H1 (cell line): ENCODE measurements at regions not wholly inside any gene's neighbourhood (a gene's known extent, or its start where the extent isn't known, plus 50 kb on each side); places are given as distances from the start of the nearest gene placed in this dataset.

ENCODE experiments used
- CTCF ChIA-PET: fragments of 300-600 bp; sonication (Branson Sonifier 250); formaldehyde crosslinking; loops from one replicate; lab custom pipeline; 2021; ENCODE audit not compliant: partially characterized antibody; lab: Charles Lee
- POLR2A ChIA-PET: fragments of 300-600 bp; sonication (Branson Sonifier 250); formaldehyde crosslinking; loops from one replicate; lab custom pipeline; 2021; ENCODE audit warnings: inconsistent platforms; ENCODE audit not compliant: partially characterized antibody; lab: Charles Lee
- DNase-seq, 2 experiments: peaks; one replicate each; pipeline versions ENCODE4 v3.0.0 to v3.0.0-alpha.2; 2010 to 2022; ENCODE audit warnings: low spot score in 2 of 2, low read depth in 1 of 2, mixed read lengths in 1 of 2
- FAIRE-seq: peaks from 2 replicates; lab custom pipeline; 2011; peaks lifted over from hg19 to GRCh38; lab: Jason Lieb, UNC
- H2AFZ ChIP-seq: 2 replicates; pipeline ENCODE4 v1.8.1; 2012; ENCODE audit warnings: low read length, inconsistent platforms
- H2AK5ac ChIP-seq: 2 replicates; pipeline ENCODE4 v1.6.1; 2013; ENCODE audit warnings: low read depth, low read length
- H2BK120ac ChIP-seq: replicated peaks from 2 replicates; pipeline ENCODE3; 2013; ENCODE audit warnings: low read depth, low read length, inconsistent platforms
- H2BK12ac ChIP-seq: 2 replicates; pipeline ENCODE4 v1.6.1; 2013; ENCODE audit warnings: low read depth, low read length
- H2BK15ac ChIP-seq: 2 replicates; pipeline ENCODE4 v1.6.1; 2013; ENCODE audit warnings: low read length
- H2BK20ac ChIP-seq: 2 replicates; pipeline ENCODE4 v1.6.1; 2013; ENCODE audit warnings: low read length
- H2BK5ac ChIP-seq: 2 replicates; pipeline ENCODE4 v1.6.1; 2013; ENCODE audit warnings: low read depth, low read length
- H3K14ac ChIP-seq: 2 replicates; pipeline ENCODE4 v1.6.1; 2013; ENCODE audit warnings: inconsistent platforms; ENCODE audit not compliant: insufficient read length
- H3K18ac ChIP-seq: 2 replicates; pipeline ENCODE4 v1.6.1; 2013; ENCODE audit warnings: low read length; ENCODE audit errors: extremely low read depth
- H3K23ac ChIP-seq: 2 replicates; pipeline ENCODE4 v1.6.1; 2013; ENCODE audit warnings: inconsistent platforms; ENCODE audit not compliant: insufficient read length
- H3K23me2 ChIP-seq: 2 replicates; pipeline ENCODE4 v1.6.1; 2013; ENCODE audit warnings: low read depth, low read length
- H3K27ac ChIP-seq: 2 replicates; pipeline ENCODE4 v1.6.1; 2011; ENCODE audit warnings: low read depth, low read length, inconsistent platforms
- H3K27me3 ChIP-seq, 4 experiments: replicated peaks in 1 of 4; 1 replicate in 1 of 4; 2 replicates in 3 of 4; pipeline versions ENCODE4 v1.6.1 to v1.8.1; 2011 to 2013; ENCODE audit warnings: low read length in 3 of 4, mild to moderate bottlenecking in 3 of 4, inconsistent platforms in 2 of 4, mixed read lengths in 2 of 4, moderate library complexity in 1 of 4; ENCODE audit not compliant: control insufficient read depth in 3 of 4, insufficient read depth in 3 of 4; ENCODE audit errors: extremely low read depth in 1 of 4
- H3K36me3 ChIP-seq, 4 experiments: 2 replicates each; pipeline versions ENCODE4 v1.6.1 to v1.8.1; 2011 to 2013; ENCODE audit warnings: mild to moderate bottlenecking in 4 of 4, low read length in 3 of 4, moderate library complexity in 2 of 4, control low read depth in 1 of 4, inconsistent platforms in 1 of 4; ENCODE audit not compliant: insufficient read depth in 4 of 4, control insufficient read depth in 2 of 4
- H3K4ac ChIP-seq: replicated peaks from 2 replicates; pipeline ENCODE3; 2013; ENCODE audit warnings: low read length, low read depth, mixed read lengths, inconsistent platforms; ENCODE audit not compliant: insufficient read length
- H3K4me1 ChIP-seq, 4 experiments: replicated peaks in 1 of 4; 1 replicate in 1 of 4; 2 replicates in 3 of 4; pipeline versions ENCODE4 v1.6.1 to v1.8.1; 2011 to 2013; ENCODE audit warnings: low read length in 3 of 4, inconsistent platforms in 2 of 4, mixed read lengths in 1 of 4; ENCODE audit not compliant: insufficient read depth in 4 of 4, control insufficient read depth in 3 of 4
- H3K4me2 ChIP-seq, 2 experiments: 2 replicates each; pipeline versions ENCODE4 v1.6.1 to v1.8.1; 2011 to 2013; ENCODE audit warnings: low read depth in 2 of 2, low read length in 2 of 2, control low read depth in 1 of 2, inconsistent platforms in 1 of 2, mild to moderate bottlenecking in 1 of 2; ENCODE audit not compliant: insufficient read depth in 1 of 2
- H3K4me3 ChIP-seq, 4 experiments: fragments of 200-600, 300-600 bp in 1 of 4; sonication (generic), shearing (Covaris generic), sonication (Bioruptor Twin) in 1 of 4; 2 replicates each; pipeline versions ENCODE4 v1.5.1 to v1.8.1; 2011 to 2016; ENCODE audit warnings: low read length in 4 of 4, low read depth in 3 of 4, control low read depth in 2 of 4, inconsistent platforms in 2 of 4, mild to moderate bottlenecking in 2 of 4, mixed read lengths in 1 of 4, moderate library complexity in 1 of 4; ENCODE audit not compliant: insufficient read depth in 2 of 4; ENCODE audit errors: extremely low read depth in 1 of 4
- H3K56ac ChIP-seq: replicated peaks from 2 replicates; pipeline ENCODE3; 2013; ENCODE audit warnings: low read depth, mild to moderate bottlenecking, mixed read lengths, low read length, inconsistent platforms; ENCODE audit not compliant: insufficient read length
- H3K79me1 ChIP-seq: 2 replicates; pipeline ENCODE4 v1.6.1; 2013; ENCODE audit warnings: low read depth, low read length, control low read depth
- H3K79me2 ChIP-seq, 2 experiments: 2 replicates each; pipeline versions ENCODE4 v1.6.1 to v1.8.1; 2012 to 2013; ENCODE audit warnings: low read length in 2 of 2, mild to moderate bottlenecking in 2 of 2, inconsistent platforms in 1 of 2; ENCODE audit not compliant: insufficient read depth in 2 of 2, control insufficient read depth in 1 of 2
- H3K9ac ChIP-seq, 4 experiments: replicated peaks in 1 of 4; 1 replicate in 1 of 4; 2 replicates in 3 of 4; pipeline versions ENCODE4 v1.6.1 to v1.8.1; 2011 to 2013; ENCODE audit warnings: low read depth in 3 of 4, low read length in 3 of 4, control low read depth in 2 of 4, mild to moderate bottlenecking in 2 of 4, moderate library complexity in 2 of 4, inconsistent platforms in 1 of 4; ENCODE audit errors: extremely low read depth in 1 of 4
- H3K9me3 ChIP-seq, 2 experiments: 2 replicates each; pipeline versions ENCODE4 v1.6.1 to v1.8.1; 2012 to 2013; ENCODE audit warnings: mild to moderate bottlenecking in 2 of 2, moderate library complexity in 2 of 2, control low read depth in 1 of 2, inconsistent platforms in 1 of 2, low read depth in 1 of 2, low read length in 1 of 2, mixed read lengths in 1 of 2; ENCODE audit not compliant: insufficient read depth in 2 of 2
- H4K20me1 ChIP-seq, 2 experiments: replicated peaks in 1 of 2; 2 replicates each; pipeline versions ENCODE3 to v1.8.1; 2011 to 2013; ENCODE audit warnings: inconsistent platforms in 2 of 2, low read length in 2 of 2, mild to moderate bottlenecking in 1 of 2; ENCODE audit not compliant: insufficient read depth in 2 of 2, control insufficient read depth in 1 of 2
- H4K5ac ChIP-seq: 2 replicates; pipeline ENCODE4 v1.6.1; 2013; ENCODE audit warnings: low read length, low read depth, mixed read lengths, inconsistent platforms; ENCODE audit not compliant: insufficient read length
- H4K8ac ChIP-seq: 2 replicates; pipeline ENCODE4 v1.8.0; 2013; ENCODE audit warnings: mild to moderate bottlenecking, moderate library complexity, low read length, inconsistent platforms; ENCODE audit not compliant: insufficient read depth; ENCODE audit errors: extremely low read depth
- H4K91ac ChIP-seq: replicated peaks from 2 replicates; pipeline ENCODE3; 2013; ENCODE audit warnings: low read length, mixed read lengths, inconsistent platforms; ENCODE audit not compliant: insufficient read length
- ATF2 ChIP-seq: IDR thresholded peaks from 2 replicates; pipeline ENCODE4 v1.6.1; 2012; ENCODE audit warnings: low read length, inconsistent platforms
- CTBP2 ChIP-seq: IDR thresholded peaks from 2 replicates; pipeline ENCODE4 v1.7.0; 2011; ENCODE audit warnings: borderline replicate concordance, mild to moderate bottlenecking, moderate library complexity, mixed read lengths, low read length; ENCODE audit not compliant: insufficient read depth, insufficient read length
- HDAC2 ChIP-seq, 2 experiments: fragments of 300-600 bp in 1 of 2; sonication (generic) in 1 of 2; IDR thresholded peaks; 2 replicates each; pipeline ENCODE4 v1.6.1; 2011 to 2012; ENCODE audit warnings: low read depth in 2 of 2, low read length in 2 of 2, mild to moderate bottlenecking in 2 of 2, moderate library complexity in 2 of 2, borderline replicate concordance in 1 of 2, inconsistent platforms in 1 of 2
- KDM4A ChIP-seq: IDR thresholded peaks from one replicate; pipeline ENCODE4 v1.7.1; 2012; ENCODE audit warnings: low read depth, mild to moderate bottlenecking, moderate library complexity, low read length, inconsistent platforms; ENCODE audit not compliant: severe bottlenecking
- MAX ChIP-seq: IDR thresholded peaks from 2 replicates; pipeline ENCODE4 v1.6.1; 2012; ENCODE audit warnings: inconsistent platforms
- POU5F1 ChIP-seq: IDR thresholded peaks from 2 replicates; pipeline ENCODE4 v1.6.1; 2011; ENCODE audit warnings: low read depth, mild to moderate bottlenecking, low read length, moderate library complexity
- SP4 ChIP-seq: IDR thresholded peaks from 2 replicates; pipeline ENCODE4 v1.6.1; 2012; ENCODE audit warnings: low read length, inconsistent platforms
- SRF ChIP-seq: IDR thresholded peaks from 2 replicates; pipeline ENCODE4 v1.6.1; 2011; ENCODE audit warnings: mild to moderate bottlenecking, low read depth, low read length, moderate library complexity
- TAF1 ChIP-seq: IDR thresholded peaks from 2 replicates; pipeline ENCODE4 v1.6.1; 2011; ENCODE audit warnings: mild to moderate bottlenecking, low read depth, low read length
- USF2 ChIP-seq: IDR thresholded peaks from 2 replicates; pipeline ENCODE4 v1.6.1; 2011; ENCODE audit warnings: low read length, improper control_type of control experiment
- YY1 ChIP-seq: IDR thresholded peaks from 2 replicates; pipeline ENCODE4 v1.6.1; 2011; ENCODE audit warnings: low read depth, mild to moderate bottlenecking, low read length
- ZNF274 ChIP-seq: IDR thresholded peaks from 2 replicates; pipeline ENCODE4 v1.7.0; 2012; ENCODE audit warnings: low read length, borderline replicate concordance; ENCODE audit errors: extremely low read depth
- WGBS, 2 experiments: shearing (Covaris generic) in 1 of 2; methylation state at CpG; one replicate each; pipeline versions ENCODE4 v1.1.6 to v1.1.7; 2013 to 2015; ENCODE audit warnings: low lambda C conversion rate in 2 of 2, mixed read lengths in 2 of 2, inconsistent platforms in 1 of 2, low coverage in 1 of 2, missing lambda C conversion rate in 1 of 2; ENCODE audit not compliant: insufficient replicate concordance in 2 of 2, insufficient coverage in 1 of 2, insufficient read length in 1 of 2; ENCODE audit errors: extremely low coverage in 1 of 2, missing lambda C conversion rate in 1 of 2; 5-methylcytosine and 5-hydroxymethylcytosine counted together

- H3K79me1 ChIP-seq, result no peaks in the 10 kb centered on the region
- H2BK20ac ChIP-seq, result no peak overlapping the region
- H4K91ac ChIP-seq, result no peak overlapping the region
- no peak overlapping the region for H2AK5ac ChIP-seq
- no peak overlapping the region for H2AFZ ChIP-seq
- H3K4me1 ChIP-seq, result no peaks in the 10 kb centered on the region
- no peak overlapping the region for H3K9ac ChIP-seq
- no peak overlapping the region for H2BK15ac ChIP-seq
- no peak overlapping the region for H2BK12ac ChIP-seq
- H3K18ac ChIP-seq, result no peak overlapping the region
- H3K4me2 ChIP-seq, result no peak overlapping the region
- H3K27ac ChIP-seq, result no peak overlapping the region
- no peak for FAIRE-seq
- POLR2A ChIA-PET, result no interaction called here
- H3K79me2 ChIP-seq, result no peaks in the 10 kb centered on the region
- CTCF ChIA-PET, result interaction anchor here (1.4 kb wide), 1 partner anchor 13 kb away, joined by 6 read pairs; no protein-coding TSS in a partner anchor
- no peak overlapping the region for H3K14ac ChIP-seq
- no peaks in the 10 kb centered on the region for H3K27me3 ChIP-seq
- H4K5ac ChIP-seq, result no peak overlapping the region
- H3K4me3 ChIP-seq, result no peak overlapping the region
- H2BK5ac ChIP-seq, result no peak overlapping the region
- H3K23me2 ChIP-seq, result no peaks in the 10 kb centered on the region
- H3K56ac ChIP-seq, result no peak overlapping the region
- no peak overlapping the region for H4K8ac ChIP-seq
- TF ChIP-seq ATF2 (no peak), CTBP2 (no peak), YY1 (no peak), POU5F1 (no peak), SRF (no peak), SP4 (no peak), ZNF274 (no peak), TAF1 (no peak), MAX (no peak), KDM4A (no peak), USF2 (no peak), HDAC2 (IDR thresholded peaks at IDR 0.05; ENCODE audit: borderline replicate concordance in 1 of 2, low read depth in 2 of 2, low read length in 2 of 2) (no peak)
- DNase-seq, result no peak
- H3K36me3 ChIP-seq, result no peaks in the 10 kb centered on the region
- no peak overlapping the region for H3K23ac ChIP-seq
- no peaks in the 10 kb centered on the region for H4K20me1 ChIP-seq
- WGBS, 2 experiments, result 82% methylated on average over 3 of the region's 3 CpGs; no CpG with 5 or more reads in 1 of the 2 experiments
- no peak overlapping the region for H2BK120ac ChIP-seq
- H3K4ac ChIP-seq, result no peak overlapping the region
- H3K9me3 ChIP-seq, result no peaks in the 10 kb centered on the region
Measured at GRCh38 chr6:113076116-113076515, 729.0 kb downstream of the RFPL4B start.
